Liver (tissue), 3 donors: ENCODE measurements at regions not wholly inside any gene's neighbourhood (a gene's known extent, or its start where the extent isn't known, plus 50 kb on each side); places are given as distances from the start of the nearest gene placed in this dataset.

Source experiments
- CTCF ChIP-seq: fragments of 150-350 bp; IDR thresholded peaks from 2 replicates; pipeline ENCODE4 v1.5.1; 2017; ENCODE audit warnings: improper control_type of control experiment, low read depth, low read length; ENCODE audit not compliant: missing input control
- EGR1 ChIP-seq, 2 donors: IDR thresholded peaks; 2 replicates each; pipeline ENCODE4 v1.6.1; 2016 to 2018; ENCODE audit warnings: antibody characterized with exemption in 2 of 2, low read depth in 2 of 2
- GABPA ChIP-seq, 2 donors: IDR thresholded peaks in 1 of 2; conservative IDR thresholded peaks in 1 of 2; 2 replicates each; pipeline ENCODE4 v1.6.1; 2016; ENCODE audit warnings: antibody characterized with exemption in 2 of 2, mild to moderate bottlenecking in 1 of 2, moderate library complexity in 1 of 2
- TAF1 ChIP-seq: conservative IDR thresholded peaks from 2 replicates; pipeline ENCODE4 v1.6.1; 2016; ENCODE audit warnings: antibody characterized with exemption, mild to moderate bottlenecking
- TF ChIP-seq, protein P1 (sequence below): IDR thresholded peaks from 2 replicates; pipeline ENCODE4 v1.6.1; 2016; ENCODE audit warnings: antibody characterized with exemption, mild to moderate bottlenecking
- TF ChIP-seq, protein P2 (sequence below): IDR thresholded peaks from 2 replicates; pipeline ENCODE4 v1.6.1; 2016; ENCODE audit warnings: antibody characterized with exemption
- donor health status: healthy.
- donor health status: healthy.

DNA sequence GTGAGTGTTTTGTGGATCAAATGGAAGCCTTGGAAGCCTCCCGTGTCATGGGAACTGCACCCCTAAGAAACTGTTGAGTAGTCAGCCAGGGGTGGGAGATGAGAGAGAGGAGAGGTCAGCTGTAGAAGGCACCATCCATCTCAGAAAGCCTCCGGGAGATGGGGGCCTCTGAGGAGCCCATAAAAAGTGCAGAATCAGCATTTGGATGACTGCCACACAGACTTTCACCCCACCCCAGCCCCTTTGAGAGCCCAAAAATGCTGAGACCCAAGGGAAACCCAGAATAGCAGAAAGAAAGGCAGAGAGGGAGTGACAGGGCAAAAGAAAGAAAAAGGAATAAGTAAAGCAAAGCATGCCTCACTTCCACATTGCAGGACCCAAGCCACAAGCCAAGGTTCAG, 443.1 kb upstream of the ZEB2 start:
- no peak for TF ChIP-seq TAF1
- TF ChIP-seq CTCF = no peak
- TF ChIP-seq EGR1 (IDR thresholded peaks at IDR 0.05; ENCODE audit: low read depth in 2 of 2) = no peak
- TF ChIP-seq, protein P1, sequence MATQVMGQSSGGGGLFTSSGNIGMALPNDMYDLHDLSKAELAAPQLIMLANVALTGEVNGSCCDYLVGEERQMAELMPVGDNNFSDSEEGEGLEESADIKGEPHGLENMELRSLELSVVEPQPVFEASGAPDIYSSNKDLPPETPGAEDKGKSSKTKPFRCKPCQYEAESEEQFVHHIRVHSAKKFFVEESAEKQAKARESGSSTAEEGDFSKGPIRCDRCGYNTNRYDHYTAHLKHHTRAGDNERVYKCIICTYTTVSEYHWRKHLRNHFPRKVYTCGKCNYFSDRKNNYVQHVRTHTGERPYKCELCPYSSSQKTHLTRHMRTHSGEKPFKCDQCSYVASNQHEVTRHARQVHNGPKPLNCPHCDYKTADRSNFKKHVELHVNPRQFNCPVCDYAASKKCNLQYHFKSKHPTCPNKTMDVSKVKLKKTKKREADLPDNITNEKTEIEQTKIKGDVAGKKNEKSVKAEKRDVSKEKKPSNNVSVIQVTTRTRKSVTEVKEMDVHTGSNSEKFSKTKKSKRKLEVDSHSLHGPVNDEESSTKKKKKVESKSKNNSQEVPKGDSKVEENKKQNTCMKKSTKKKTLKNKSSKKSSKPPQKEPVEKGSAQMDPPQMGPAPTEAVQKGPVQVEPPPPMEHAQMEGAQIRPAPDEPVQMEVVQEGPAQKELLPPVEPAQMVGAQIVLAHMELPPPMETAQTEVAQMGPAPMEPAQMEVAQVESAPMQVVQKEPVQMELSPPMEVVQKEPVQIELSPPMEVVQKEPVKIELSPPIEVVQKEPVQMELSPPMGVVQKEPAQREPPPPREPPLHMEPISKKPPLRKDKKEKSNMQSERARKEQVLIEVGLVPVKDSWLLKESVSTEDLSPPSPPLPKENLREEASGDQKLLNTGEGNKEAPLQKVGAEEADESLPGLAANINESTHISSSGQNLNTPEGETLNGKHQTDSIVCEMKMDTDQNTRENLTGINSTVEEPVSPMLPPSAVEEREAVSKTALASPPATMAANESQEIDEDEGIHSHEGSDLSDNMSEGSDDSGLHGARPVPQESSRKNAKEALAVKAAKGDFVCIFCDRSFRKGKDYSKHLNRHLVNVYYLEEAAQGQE = no peak
- TF ChIP-seq GABPA (IDR thresholded peaks at IDR 0.05 in 1 of 2, conservative IDR thresholded peaks at IDR 0.05 in 1 of 2) = no peak
- TF ChIP-seq, protein P2, sequence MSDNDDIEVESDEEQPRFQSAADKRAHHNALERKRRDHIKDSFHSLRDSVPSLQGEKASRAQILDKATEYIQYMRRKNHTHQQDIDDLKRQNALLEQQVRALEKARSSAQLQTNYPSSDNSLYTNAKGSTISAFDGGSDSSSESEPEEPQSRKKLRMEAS = no peak
